WTC11 (cell line): ENCODE measurements at regions not wholly inside any gene's neighbourhood (a gene's known extent, or its start where the extent isn't known, plus 50 kb on each side); places are given as distances from the start of the nearest gene placed in this dataset.

Experiments used
- TF ChIP-seq, protein P1 (sequence below): fragments of 200-600 bp; IDR thresholded peaks from 2 replicates; pipeline ENCODE4 v1.8.0; 2022; ENCODE audit warnings: antibody characterized with exemption
- TF ChIP-seq, protein P2 (sequence below): sonication (generic); formaldehyde crosslinking; IDR thresholded peaks from 2 replicates; pipeline ENCODE4 v1.8.1; 2023; ENCODE audit warnings: mild to moderate bottlenecking, missing genetic modification reagents, moderate library complexity

DNA sequence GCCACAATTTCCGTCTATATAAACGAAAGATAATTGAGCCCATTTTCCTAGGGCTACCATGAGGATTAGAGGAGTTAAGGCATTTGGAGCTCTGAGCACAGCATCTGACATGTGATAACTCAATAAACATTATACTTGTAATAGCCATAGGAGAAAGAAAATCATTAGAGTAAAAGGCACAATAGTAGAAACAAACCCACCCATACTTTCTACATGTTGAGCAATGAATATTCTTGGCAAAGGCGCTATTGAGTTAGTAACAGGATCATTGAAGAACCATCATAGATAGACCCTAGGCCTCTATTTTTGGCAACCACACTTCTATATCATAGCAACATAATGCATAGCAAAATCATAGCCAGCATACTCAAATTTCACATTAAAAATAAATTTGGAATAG lies 664.1 kb downstream of the NOVA1 start:
- TF ChIP-seq, protein P1, sequence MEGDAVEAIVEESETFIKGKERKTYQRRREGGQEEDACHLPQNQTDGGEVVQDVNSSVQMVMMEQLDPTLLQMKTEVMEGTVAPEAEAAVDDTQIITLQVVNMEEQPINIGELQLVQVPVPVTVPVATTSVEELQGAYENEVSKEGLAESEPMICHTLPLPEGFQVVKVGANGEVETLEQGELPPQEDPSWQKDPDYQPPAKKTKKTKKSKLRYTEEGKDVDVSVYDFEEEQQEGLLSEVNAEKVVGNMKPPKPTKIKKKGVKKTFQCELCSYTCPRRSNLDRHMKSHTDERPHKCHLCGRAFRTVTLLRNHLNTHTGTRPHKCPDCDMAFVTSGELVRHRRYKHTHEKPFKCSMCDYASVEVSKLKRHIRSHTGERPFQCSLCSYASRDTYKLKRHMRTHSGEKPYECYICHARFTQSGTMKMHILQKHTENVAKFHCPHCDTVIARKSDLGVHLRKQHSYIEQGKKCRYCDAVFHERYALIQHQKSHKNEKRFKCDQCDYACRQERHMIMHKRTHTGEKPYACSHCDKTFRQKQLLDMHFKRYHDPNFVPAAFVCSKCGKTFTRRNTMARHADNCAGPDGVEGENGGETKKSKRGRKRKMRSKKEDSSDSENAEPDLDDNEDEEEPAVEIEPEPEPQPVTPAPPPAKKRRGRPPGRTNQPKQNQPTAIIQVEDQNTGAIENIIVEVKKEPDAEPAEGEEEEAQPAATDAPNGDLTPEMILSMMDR = no peak
- TF ChIP-seq, protein P2, sequence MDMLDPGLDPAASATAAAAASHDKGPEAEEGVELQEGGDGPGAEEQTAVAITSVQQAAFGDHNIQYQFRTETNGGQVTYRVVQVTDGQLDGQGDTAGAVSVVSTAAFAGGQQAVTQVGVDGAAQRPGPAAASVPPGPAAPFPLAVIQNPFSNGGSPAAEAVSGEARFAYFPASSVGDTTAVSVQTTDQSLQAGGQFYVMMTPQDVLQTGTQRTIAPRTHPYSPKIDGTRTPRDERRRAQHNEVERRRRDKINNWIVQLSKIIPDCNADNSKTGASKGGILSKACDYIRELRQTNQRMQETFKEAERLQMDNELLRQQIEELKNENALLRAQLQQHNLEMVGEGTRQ (CRISPR knock-in tag) = no peak
